ENCODE measurements at regions not wholly inside any gene's neighbourhood (a gene's known extent, or its start where the extent isn't known, plus 50 kb on each side); places are given as distances from the start of the nearest gene placed in this dataset.
A peak's percentile ranks its signal among the peaks of the same experiment; 100 is the strongest.

GRCh38 chr6:29887819-29888776 is 54.2 kb upstream of the HLA-A start:
- TF ChIP-seq ATF3 (IDR thresholded peaks at IDR 0.05) = no peak
- no peak for TF ChIP-seq CTCF (IDR thresholded peaks at IDR 0.05; ENCODE audit: low read depth, low read length, missing input control)
- no peak for TF ChIP-seq SP1 (IDR thresholded peaks at IDR 0.05)
- TF ChIP-seq JUND (IDR thresholded peaks at IDR 0.05) = no peak
- TF ChIP-seq MAX (IDR thresholded peaks at IDR 0.05) = no peak
- no peak for TF ChIP-seq EGR1 (IDR thresholded peaks at IDR 0.05; ENCODE audit: low read depth in 2 of 2)
- no peak for TF ChIP-seq GABPA (IDR thresholded peaks at IDR 0.05 in 1 of 2, conservative IDR thresholded peaks at IDR 0.05 in 1 of 2)
- peak; percentile 25 for TF ChIP-seq YY1 (IDR thresholded peaks at IDR 0.05)
- TF ChIP-seq REST (IDR thresholded peaks at IDR 0.05) = no peak
- TF ChIP-seq NR2F2 (IDR thresholded peaks at IDR 0.05) = peak; percentile 78
- no peak for TF ChIP-seq HNF4G (IDR thresholded peaks at IDR 0.05)
